Islet precursor cell (in vitro differentiated cells): ENCODE measurements at regions not wholly inside any gene's neighbourhood (a gene's known extent, or its start where the extent isn't known, plus 50 kb on each side); places are given as distances from the start of the nearest gene placed in this dataset.
A peak's percentile ranks its signal among the peaks of the same experiment; 100 is the strongest.

Experiments used
- DNase-seq: peaks from one replicate; pipeline ENCODE4 v3.0.0-alpha.2; 2018

DNA sequence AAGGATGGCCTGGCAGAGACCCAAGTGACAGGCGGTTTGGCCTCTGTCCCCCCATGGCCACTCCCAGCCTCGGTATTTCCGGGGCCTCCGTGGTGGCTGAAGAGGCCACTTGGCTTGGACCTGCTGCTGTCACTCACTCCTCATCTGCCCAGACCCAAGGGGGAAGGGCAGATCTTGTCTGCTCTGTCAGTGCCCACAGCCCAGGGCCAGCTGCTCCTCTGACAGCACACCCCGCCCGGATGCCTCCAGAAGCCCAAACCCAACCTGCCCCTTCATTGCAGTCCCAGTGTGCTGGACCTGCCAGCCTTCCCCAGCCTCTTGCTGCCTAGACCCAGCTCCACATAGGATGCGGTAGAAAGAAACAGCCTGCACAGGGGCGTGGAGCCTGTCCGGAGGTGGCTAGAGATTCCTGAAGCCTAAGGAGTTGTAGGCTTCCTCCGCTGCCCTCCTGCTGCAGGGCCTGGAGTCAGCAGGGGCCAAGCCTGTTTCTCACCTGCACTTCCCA lies 52.0 kb downstream of the MAGEF1 start:
- peak; percentile 89 for DNase-seq

DNA sequence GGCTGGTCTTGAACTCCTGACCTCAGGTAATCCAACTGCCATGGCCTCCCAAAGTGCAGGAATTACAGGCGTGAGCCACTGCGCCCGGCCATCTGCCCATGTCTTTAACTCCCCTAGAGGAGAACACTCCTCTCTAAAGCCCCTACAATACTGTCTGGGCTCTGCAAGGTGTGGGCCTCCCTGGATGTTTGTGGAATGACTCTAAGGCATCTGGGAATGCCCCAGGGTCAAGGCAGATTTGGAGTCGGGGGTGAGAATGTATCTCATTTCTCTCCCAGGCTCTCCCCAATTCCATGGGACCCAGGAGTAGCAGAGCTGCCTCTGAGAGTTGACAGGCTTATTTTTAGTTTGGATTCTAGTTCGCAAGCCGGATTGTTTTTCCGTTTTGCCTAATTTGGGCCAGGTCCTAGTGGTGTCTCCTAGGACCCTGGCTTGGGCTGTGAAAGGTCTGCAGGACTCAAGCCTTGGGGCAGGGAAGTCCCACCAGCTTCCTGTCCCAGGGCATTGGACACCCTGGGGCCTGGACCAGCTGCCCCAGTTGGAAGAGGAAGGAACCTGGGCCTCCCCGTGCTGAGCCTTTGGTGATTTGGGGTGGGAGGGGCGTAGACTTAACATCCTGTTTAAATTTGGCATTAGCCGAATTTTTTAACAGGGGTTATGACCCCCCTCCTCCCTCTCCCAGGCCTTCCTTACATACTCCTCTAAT lies 53.5 kb downstream of the MAGEF1 start:
- peak; percentile 86 for DNase-seq

DNA sequence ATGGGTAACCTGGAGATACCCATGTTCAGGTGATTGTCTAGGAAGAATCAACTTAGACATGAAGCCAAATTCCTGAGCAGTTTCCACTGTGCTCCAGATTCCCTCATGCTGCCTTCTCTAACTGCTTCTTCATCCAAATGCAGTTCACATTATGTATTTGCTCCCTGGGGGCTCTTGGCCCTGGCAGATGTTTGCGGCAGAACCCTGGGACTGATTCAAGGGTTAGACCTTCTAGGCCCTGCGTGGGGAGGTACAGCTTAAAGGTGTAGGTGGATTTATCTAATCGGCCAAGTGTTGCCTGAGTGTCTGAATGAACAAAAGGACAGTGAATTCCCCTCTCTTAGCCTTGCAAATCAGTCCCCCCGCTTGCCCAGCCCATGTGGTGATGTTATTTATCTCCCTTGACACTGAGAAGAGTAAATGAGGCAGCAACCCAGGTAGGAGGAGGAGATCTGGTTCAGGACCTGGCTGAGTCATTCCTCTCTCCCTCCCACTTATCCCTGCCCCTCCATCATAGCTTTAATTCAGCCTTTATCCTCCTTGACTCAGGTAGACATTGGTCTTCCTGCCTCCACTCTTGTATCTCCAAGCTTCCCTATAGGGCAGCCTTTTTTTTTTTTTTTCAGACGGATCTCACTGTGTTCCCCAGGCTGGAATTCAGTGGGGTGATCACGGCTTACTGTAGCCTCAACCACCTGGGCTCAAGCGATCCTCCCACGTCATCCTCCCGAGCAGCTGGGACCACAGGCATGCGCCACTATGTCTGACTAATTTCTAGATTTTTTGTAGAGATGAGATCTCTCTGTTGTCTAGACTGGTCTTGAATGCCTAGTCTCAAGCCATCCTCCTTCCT lies 54.8 kb downstream of the MAGEF1 start:
- DNase-seq: peak; percentile 93

- DNase-seq: no peak
These were observed 55.4 kb downstream of the MAGEF1 start for GRCh38 chr3:184656458-184656828.

DNA sequence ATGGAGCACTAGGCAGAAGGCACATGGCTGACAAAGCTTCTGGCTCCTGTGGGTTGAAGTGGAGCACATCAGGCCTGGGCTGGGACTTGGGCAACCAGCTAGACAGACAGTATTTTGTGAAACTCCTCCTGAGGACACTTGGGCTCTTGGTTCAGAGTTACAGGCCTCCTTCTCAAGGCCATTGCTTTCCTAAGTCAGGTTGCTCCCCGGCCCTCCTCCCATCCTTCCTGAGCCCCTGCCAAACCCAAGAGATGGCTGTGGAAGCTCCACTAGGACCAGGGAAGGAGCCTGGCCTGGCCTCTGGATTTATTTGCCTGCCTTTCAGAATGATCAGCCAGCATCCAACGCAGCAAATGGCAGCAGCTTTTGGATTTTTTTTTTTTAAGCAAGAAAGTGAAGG lies 56.3 kb downstream of the MAGEF1 start:
- no peak for DNase-seq

- peak; percentile 69 for DNase-seq
These were observed 57.5 kb downstream of the MAGEF1 start for GRCh38 chr3:184654375-184654774.

GRCh38 chr3:184652465-184652864 lies 59.4 kb downstream of the MAGEF1 start:
- peak; percentile 84 for DNase-seq

DNA sequence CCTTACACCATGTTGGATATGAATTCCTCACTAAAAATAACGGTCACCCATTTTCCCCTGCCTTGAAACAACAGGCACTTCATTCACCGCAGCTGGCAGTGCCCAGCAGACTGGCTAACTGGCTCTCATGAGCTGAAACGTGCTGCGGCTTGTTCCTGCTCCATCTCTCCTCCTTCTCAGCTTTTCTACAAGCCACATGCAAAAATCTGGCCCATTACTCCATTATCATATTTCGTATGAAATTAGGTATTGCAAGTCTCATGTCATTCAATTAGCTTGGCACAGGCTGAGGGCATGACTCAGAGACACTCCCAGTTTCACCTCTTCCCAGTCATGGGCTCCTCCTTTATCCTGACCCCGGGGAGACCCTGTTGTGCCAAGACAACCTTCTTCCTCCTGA lies 60.0 kb downstream of the MAGEF1 start:
- no peak for DNase-seq

DNA sequence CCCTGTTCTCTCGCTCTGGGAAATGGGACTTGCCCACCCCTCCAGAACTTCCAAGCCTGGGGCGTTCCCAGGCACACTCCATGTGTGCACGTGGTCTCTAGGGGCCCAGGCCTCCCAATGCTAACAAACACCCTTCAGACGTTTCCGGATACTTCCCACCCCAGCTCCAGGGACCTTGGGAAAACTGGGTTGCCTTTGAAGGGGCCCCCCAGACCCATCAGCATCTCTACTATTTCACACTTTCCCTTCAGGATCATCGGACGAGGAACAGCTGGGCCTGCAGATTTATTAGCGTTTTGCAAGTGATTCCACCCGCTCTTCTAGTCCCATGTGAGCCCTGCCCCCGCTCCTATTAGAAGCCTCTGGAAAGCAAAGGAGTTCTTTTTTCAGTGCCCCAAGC lies 63.2 kb downstream of the MAGEF1 start:
- no peak for DNase-seq

DNA sequence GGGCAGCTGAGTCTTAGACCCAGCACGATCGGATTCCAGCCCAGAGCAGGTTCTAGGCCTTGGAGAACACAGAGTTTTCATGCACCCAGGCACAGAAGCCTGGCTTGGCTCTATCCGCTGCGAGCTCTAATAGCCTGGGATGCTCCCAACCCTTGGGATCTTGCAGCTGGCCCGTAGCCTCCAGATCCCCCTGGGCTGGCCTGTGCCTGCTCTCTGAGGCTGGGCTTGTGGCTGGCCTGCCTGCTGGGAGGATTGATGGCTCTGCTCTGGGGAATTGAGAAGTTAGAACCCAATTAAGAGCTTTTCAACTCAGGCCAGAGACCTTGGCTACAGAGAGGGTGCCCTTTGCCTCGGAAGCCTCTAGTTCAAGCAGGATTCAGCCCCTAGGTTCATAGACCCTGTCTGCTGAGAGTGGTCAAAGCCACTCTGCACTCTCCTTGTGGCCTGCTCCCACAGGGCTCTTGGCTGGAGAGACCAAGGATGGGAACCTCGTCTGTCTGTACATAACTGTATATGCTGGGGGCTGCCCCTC lies 64.4 kb downstream of the MAGEF1 start:
- DNase-seq: peak; percentile 79

- no peak for DNase-seq
These were observed 66.5 kb downstream of the MAGEF1 start for GRCh38 chr3:184645336-184645735.

GRCh38 chr3:184643442-184643841 lies 68.4 kb downstream of the MAGEF1 start:
- DNase-seq: peak; percentile 65

GRCh38 chr3:184642631-184643285 lies 69.1 kb downstream of the MAGEF1 start:
- peak; percentile 64 for DNase-seq

- no peak for DNase-seq
These were observed 70.4 kb downstream of the MAGEF1 start for GRCh38 chr3:184641430-184641829.

- DNase-seq: no peak
These were observed 72.5 kb downstream of the MAGEF1 start for GRCh38 chr3:184639351-184639750.

DNA sequence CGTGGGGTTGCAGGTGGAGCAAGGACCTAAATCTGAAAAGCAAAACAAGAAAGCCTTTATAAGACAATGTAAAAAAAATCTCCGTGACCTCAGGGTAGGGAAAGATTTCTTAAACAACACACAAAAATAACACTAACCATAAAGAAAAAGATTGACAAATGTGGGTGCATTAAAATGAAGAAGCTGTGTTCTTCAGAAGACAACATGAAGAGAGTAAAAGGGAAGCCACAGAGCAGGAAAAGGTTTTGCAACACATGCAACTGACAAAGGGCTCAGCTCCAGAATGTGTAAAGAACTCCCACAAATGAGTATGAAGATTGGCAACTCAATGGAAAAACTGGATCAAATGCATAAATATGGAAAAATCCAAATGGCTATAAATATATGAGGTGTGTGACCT lies 74.2 kb downstream of the MAGEF1 start:
- no peak for DNase-seq

- peak; percentile 98 for DNase-seq
These were observed 75.0 kb downstream of the MAGEF1 start for GRCh38 chr3:184636741-184637316.

DNA sequence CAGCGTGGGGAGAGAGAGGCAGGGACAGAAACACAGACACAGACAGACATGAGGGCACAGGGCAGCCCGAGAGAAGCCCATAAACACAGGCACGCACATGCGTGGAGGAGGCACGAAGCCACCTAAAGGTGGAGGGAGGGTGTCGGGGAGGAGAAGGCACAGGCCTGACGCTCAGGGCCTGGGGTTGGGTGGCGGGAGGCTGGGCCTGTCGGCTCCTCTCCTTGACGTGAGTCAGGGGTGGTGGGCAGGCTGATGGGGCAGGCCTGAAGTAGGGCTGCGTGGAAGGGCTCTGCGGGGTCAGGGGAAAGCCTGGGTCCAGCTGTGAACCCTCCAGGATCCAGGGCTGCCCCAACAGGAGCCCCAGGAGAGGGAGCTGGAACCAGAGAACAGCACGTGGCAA lies 74.2 kb downstream of the EPHB3 start:
- peak; percentile 77 for DNase-seq

DNA sequence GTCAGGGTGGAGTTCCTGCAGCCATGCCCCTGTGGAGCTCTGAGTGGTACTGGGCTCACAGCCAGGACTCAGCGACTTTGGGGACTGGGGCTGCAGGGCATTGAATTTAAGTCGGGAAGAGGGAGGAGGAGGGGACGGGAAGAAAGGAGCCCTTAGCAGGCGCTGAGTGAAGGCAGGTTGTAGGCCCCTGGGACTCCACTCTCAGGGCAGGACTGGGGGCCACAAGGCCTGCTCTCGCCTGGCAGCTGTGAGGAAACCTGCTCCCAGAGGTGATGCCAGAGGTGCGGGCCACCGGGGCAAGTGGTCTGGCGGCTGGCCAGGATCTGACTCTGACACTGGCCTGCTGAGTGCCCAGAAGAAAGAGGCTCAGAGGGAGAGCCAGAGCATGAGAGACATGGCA lies 73.5 kb downstream of the EPHB3 start:
- no peak for DNase-seq

GRCh38 chr3:184633237-184633579 lies 71.6 kb downstream of the EPHB3 start:
- DNase-seq: no peak

- no peak for DNase-seq
These were observed 71.1 kb downstream of the EPHB3 start for GRCh38 chr3:184632551-184633236.
